Activated CD4-positive, alpha-beta T cell treated with anti-CD3 and anti-CD28 coated beads, Interleukin-2, Interleukin-6, amounts not matched to agents 100 ng/mL and 50 ng/mL, durations not matched to agents 16 hours and 8 hours (primary cell): ENCODE measurements at regions not wholly inside any gene's neighbourhood (a gene's known extent, or its start where the extent isn't known, plus 50 kb on each side); places are given as distances from the start of the nearest gene placed in this dataset.
"Not testable (repeated sequence)": the region's sequence is repeated elsewhere in the genome, so short reads cannot be mapped to it uniquely, and the experiment has no call there.

Experiments used
- DNase-seq: peaks from one replicate; pipeline ENCODE4 v3.0.0-alpha.2; 2020

GRCh38 chr11:37370817-37371216 lies 772.8 kb upstream of the RAG2 start:
- no peak for DNase-seq

GRCh38 chr11:37364246-37364839 lies 766.3 kb upstream of the RAG2 start:
- no peak for DNase-seq

GRCh38 chr11:37353192-37353591 lies 755.2 kb upstream of the RAG2 start:
- no peak for DNase-seq

DNA sequence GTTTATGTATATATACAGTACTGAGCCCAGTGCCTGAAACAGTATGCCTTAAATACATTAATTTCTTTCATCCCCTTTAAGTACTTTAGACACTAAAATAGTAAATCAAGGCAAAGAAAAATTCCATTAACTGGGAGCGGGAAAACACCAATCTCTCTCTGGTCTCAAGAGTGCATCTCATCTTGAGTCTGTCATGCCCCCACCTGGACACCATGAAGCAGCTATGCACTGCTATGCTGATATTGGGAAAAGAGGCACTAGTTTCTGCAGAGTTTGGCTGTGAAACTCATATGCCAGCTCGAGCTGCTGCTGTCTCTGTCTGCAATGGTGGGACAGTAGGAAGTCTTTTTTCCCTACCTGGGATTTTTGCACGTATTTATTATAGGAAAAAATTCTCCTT lies 754.4 kb upstream of the RAG2 start:
- no peak for DNase-seq

DNA sequence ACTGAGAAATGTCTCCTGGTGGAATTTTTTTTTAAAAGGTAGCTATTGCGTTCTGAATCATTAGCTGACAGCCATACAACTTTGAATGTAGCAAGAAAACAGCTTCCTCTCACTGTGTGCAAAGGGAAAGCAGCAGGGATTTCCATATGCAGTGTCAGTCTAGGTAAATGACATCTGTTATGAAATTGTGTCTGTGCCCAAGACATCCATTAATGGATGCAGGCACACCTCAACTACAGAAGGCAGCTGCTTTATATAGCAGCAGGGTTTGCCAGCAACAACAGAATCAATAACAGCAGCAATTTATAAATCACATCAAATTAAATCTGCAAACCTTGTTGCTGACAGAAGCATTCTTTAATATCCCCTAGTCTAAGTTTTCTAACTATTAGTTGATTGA lies 745.3 kb upstream of the RAG2 start:
- no peak for DNase-seq

DNA sequence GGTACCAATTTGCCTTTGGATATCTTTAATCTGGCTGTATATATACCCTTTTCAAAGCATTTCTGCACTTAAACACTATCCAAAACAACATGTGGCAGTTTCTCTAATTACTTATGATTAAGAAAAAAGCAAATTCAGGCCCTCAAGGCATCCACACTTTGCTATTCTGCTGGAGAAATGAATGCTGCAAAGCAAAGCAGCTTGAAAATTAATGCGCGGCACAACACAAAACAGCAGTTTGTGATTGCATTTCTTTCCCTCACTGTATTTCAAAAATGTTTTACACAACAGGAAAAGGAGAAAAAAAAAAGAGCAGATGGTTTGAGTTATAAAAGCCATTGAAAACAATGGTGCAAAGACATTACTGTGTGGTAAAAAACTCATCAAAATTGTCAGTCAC lies 738.4 kb upstream of the RAG2 start:
- DNase-seq = no peak

DNA sequence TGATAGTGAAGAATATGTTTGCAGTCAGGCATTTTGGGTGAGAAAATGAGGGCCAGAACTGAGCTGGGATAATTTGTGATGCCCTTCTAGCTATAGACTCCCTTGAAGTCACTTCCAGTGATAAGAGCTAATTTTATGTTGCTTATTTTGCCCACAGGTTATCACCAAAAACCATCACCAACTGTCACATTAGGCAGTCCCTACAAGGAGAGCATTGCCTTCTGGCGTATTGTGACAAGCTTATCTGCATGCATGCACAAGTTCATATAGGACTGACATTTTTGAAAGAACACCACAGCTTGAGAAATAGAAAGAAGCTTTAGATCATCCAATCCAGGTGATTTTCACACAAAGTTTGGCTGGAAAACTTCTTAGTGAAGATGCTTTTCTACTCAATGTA lies 735.3 kb upstream of the RAG2 start:
- no peak for DNase-seq

DNA sequence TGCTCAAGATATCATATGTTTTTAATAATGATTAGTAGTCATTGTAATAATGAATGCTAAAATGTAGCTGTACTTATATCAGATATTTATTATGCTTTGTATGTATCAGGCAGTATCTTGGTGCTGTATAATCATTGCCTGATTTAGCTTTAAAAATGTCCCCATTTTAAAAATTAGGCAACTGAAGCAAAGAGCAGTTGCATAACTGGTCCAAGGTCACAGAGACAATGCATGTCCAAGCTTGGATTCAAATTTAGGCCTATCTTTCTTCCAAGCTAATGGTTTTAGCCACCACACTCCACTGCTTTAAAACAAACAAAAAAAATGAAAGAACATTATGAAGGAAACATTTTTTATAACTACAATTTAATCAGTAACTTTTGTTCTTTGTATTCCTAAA lies 725.8 kb upstream of the RAG2 start:
- DNase-seq = no peak

GRCh38 chr11:37322333-37323194 lies 724.5 kb upstream of the RAG2 start:
- DNase-seq = no peak

- DNase-seq = no peak
These were observed 722.9 kb upstream of the RAG2 start for GRCh38 chr11:37320921-37321320.

- DNase-seq = no peak
These were observed 719.8 kb upstream of the RAG2 start for GRCh38 chr11:37317803-37318202.

GRCh38 chr11:37313266-37313665 lies 715.2 kb upstream of the RAG2 start:
- DNase-seq = no peak

DNA sequence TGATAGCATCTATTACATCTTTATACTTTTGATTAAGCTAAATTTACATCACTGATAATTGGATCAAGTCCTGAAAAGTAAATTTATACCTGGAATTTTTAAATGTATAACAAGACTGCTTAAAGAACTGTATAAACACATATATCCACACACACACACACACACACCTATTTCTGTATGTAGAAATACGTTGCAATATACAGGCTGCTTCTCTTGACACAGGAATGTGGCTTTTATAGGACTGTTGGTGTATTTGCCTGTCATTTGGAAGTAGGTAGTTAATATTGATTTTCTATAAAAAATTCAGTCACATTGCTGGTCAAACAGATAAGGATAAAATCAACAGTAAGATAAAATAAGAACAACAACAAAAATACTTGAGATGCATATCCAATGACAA lies 708.5 kb upstream of the RAG2 start:
- no peak for DNase-seq

GRCh38 chr11:37301405-37301804 lies 703.4 kb upstream of the RAG2 start:
- DNase-seq = not testable (repeated sequence)

GRCh38 chr11:37298173-37298572 lies 700.1 kb upstream of the RAG2 start:
- DNase-seq = no peak

DNA sequence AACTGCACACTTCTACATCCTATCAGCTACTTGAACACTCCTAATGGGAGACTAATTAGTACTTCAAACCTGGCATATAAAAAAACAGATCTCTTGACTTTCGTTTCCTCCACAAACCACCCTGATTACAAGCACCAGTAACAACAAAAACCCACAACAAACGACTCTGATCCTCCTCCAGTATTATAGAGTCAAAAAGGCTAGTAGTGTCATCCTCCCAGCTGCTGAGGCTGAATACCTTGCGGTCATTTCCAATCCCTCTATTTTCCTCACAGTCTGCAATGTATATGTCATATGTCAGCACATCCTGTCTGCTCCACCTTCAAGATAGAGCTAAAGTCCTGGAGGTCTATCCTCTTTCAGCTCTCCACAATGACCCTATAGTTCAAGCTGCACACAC lies 688.9 kb upstream of the RAG2 start:
- DNase-seq = no peak

DNA sequence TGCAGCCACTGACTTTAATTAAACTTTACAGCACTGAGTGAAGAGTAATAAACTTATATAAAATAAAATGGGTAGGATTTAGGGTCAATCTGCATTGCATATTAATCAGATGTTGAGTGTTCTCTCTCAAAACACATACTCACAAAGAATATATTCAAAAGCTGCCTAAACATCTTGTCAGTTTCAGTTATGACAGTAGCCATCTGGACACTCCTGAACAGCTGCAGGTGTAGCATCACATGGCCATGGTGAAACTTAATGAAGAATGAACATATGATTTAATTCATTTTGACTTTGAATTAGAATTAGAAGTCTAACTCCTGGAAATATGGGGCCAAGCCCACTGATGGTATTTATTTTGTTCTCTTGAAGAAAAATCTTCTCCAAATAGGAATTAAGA lies 684.3 kb upstream of the RAG2 start:
- DNase-seq = no peak

GRCh38 chr11:37280200-37280599 lies 682.2 kb upstream of the RAG2 start:
- DNase-seq = no peak

DNA sequence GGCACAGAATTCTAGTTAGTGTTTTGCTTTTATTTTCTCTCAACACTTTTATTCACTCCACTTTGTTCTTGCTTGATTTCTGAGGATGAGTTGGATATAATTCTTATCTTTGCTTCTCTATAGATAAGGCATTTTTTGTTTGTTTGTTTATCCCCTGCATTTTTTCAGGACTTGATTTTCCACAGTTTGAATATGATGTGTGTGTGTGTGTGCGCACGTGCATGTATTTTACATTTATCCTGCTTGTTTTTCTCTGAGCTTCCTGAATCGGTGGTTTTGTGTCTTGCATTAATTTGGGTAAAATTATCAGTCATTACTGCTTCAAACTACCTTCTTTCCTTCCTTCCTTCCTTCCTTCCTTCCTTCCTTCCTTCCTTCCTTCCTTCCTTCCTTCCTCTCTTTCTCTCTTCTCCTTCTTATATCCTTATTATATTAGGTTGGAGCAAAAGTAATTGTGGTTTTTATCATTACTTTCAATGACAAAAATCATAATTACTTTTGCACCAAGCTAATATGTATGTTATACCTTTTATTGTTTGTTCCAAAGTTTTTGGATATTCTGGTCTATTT lies 679.9 kb upstream of the RAG2 start:
- DNase-seq = no peak

GRCh38 chr11:37264783-37265182 lies 666.7 kb upstream of the RAG2 start:
- no peak for DNase-seq

DNA sequence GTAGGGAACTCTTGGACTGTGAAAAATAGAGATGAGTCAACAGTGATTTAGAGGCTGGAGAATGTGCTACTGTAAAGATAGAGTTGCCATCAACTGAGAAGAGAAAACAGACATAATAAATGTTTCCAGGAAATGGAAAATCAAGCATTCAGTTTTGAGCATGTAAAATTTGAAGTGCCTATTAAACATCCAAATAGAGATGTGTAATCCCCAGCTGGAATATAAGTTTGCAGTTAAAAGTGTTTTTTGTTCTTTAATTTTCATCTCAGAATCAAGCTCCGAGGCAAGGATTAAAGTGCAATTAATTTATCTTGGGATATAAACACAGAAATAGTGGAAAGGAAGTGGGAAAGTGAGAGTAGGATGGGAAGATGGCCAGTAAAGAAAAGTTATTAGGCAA lies 666.0 kb upstream of the RAG2 start:
- no peak for DNase-seq

- not testable (repeated sequence) for DNase-seq
These were observed 665.4 kb upstream of the RAG2 start for GRCh38 chr11:37263467-37263866.

DNA sequence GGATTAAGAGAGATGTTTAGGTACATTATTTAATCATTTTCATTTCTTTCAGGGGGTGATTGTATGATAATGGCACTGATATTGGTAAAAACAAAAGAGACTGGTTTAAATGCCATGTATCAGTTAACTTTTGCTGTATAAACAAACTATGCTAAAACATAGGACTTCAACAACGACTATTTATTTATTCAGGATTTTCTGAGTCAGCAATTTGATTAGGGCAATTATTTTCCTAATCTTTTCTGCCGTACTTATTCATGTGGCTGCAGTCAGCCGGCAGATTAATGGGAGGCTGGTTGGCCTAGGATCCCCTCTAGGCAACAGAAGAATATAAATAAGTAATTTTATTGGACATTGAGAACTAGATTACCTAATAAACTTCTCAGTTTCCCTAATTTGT lies 661.7 kb upstream of the RAG2 start:
- DNase-seq = no peak

DNA sequence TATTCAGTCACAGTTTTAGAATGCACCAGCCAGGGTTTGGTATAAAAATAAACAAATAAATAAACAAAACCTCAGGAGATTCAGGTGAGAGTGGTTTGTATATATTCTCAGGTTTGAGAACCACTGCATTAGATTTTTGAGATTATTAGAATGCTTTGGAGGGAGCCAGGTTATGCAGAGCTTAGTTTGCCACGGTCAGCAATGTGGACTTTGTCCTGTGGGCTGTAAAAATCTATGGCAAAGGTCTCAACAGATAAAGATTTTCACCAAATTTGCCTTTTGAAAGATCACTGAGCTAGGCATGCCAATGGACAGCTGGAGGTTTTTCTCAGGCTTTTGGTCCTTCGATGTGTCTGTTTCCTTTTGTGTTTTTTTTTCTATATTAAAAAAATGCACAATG lies 650.1 kb upstream of the RAG2 start:
- no peak for DNase-seq
